T-helper 1 cell treated with Interleukin-12 subunit alpha and Interleukin-12 subunit beta and Interleukin-4 antibody, amounts not matched to agents 30 ng/mL and 1 ng/mL, for 36 hours (primary cell): ENCODE measurements at regions not wholly inside any gene's neighbourhood (a gene's known extent, or its start where the extent isn't known, plus 50 kb on each side); places are given as distances from the start of the nearest gene placed in this dataset.

Source experiments
- intact Hi-C: fragments of 100-400 bp; cut with micrococcal nuclease; formaldehyde crosslinking; loops from one replicate; pipeline ENCODE4 v1.15.1; 2024

- intact Hi-C loops, result no loop called here
Measured at GRCh38 chr3:194738254-194739093, 52.8 kb downstream of the FAM43A start.

GRCh38 chr3:194739498-194740284 is 54.0 kb downstream of the FAM43A start:
- intact Hi-C loops, result no loop called here

- intact Hi-C loops, result no loop called here
Measured at GRCh38 chr3:194740859-194741491, 55.3 kb downstream of the FAM43A start.

- intact Hi-C loops, result no loop called here
Measured at GRCh38 chr3:194741916-194742315, 56.2 kb downstream of the FAM43A start.

GRCh38 chr3:194744826-194745225 is 59.1 kb downstream of the FAM43A start:
- intact Hi-C loops, result no loop called here

GRCh38 chr3:194745422-194746184 is 59.9 kb downstream of the FAM43A start:
- intact Hi-C loops, result no loop called here

- intact Hi-C loops, result no loop called here
Measured at GRCh38 chr3:194748225-194748624, 62.5 kb downstream of the FAM43A start.

- intact Hi-C loops, result no loop called here
Measured at GRCh38 chr3:194749631-194750490, 64.2 kb downstream of the FAM43A start.

- intact Hi-C loops, result no loop called here
Measured at GRCh38 chr3:194750491-194750828, 64.8 kb downstream of the FAM43A start.

- intact Hi-C loops, result no loop called here
Measured at GRCh38 chr3:194755671-194756459, 70.2 kb downstream of the FAM43A start.

GRCh38 chr3:194756460-194756779 is 70.7 kb downstream of the FAM43A start:
- intact Hi-C loops, result no loop called here

GRCh38 chr3:194756791-194757325 is 71.2 kb downstream of the FAM43A start:
- intact Hi-C loops, result no loop called here

- intact Hi-C loops, result no loop called here
Measured at GRCh38 chr3:194757647-194758061, 72.0 kb downstream of the FAM43A start.

GRCh38 chr3:194758716-194759115 is 73.0 kb downstream of the FAM43A start:
- intact Hi-C loops, result no loop called here

- intact Hi-C loops, result no loop called here
Measured at GRCh38 chr3:194760494-194761137, 74.9 kb downstream of the FAM43A start.

GRCh38 chr3:194761384-194761783 is 75.7 kb downstream of the FAM43A start:
- intact Hi-C loops, result no loop called here

- intact Hi-C loops, result no loop called here
Measured at GRCh38 chr3:194766845-194767244, 81.2 kb downstream of the FAM43A start.

GRCh38 chr3:194767446-194768207 is 81.9 kb downstream of the FAM43A start:
- intact Hi-C loops, result no loop called here
